ENCODE measurements at regions not wholly inside any gene's neighbourhood (a gene's known extent, or its start where the extent isn't known, plus 50 kb on each side); places are given as distances from the start of the nearest gene placed in this dataset.

GRCh38 chr20:61015602-61016001, 236.5 kb upstream of the CDH4 start:
- TF ChIP-seq CTCF (IDR thresholded peaks at IDR 0.05) (no peak), POLR2AphosphoS5 (IDR thresholded peaks at IDR 0.05; ENCODE audit: low read depth, low read length) (no peak), MXI1 (IDR thresholded peaks at IDR 0.05; ENCODE audit: low read depth, low read length) (no peak), SIN3A (IDR thresholded peaks at IDR 0.05; ENCODE audit: borderline replicate concordance, low read depth, low read length) (no peak), GABPA (IDR thresholded peaks at IDR 0.05; ENCODE audit: low read depth) (no peak)

Data from SK-N-SH (cell line).